ENCODE measurements at regions not wholly inside any gene's neighbourhood (a gene's known extent, or its start where the extent isn't known, plus 50 kb on each side); places are given as distances from the start of the nearest gene placed in this dataset.

DNA sequence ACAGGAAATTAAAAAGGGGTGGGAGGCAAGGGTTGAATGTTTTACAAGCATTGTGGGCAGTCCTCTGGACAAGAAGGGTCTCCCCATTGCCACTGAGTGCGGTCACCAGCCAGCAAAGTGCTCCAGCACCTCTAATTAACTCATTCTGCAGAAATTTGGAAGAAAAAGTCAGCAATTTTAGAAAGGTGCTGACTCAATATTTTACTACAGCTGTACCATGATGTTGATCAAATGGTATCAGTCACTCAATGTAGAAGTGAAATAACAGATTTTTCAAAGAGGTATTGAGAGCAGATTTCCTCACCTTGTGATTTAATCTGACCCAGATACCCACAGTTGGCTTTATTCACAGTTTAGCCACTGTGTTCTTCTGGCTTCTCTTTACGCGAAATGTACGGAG, 96.7 kb downstream of the PMP22 start:
- DNase-seq (ENCODE audit: extremely low spot score in 2 of 2), result no peak
- Histone ChIP-seq H3K4me3 (no peak overlapping the region), H3K9me3 (no peaks in the 10 kb centered on the region), H3K27me3 (no peaks in the 10 kb centered on the region), H3K4me1 (no peaks in the 10 kb centered on the region), H3K36me3 (no peaks in the 10 kb centered on the region), H3K27ac (no peak overlapping the region)
- intact Hi-C loops (cut with DNase I), result loop anchor here (2.0 kb wide), 1 partner anchor 48 kb away; no protein-coding TSS in a partner anchor
- TF ChIP-seq CTCF (IDR thresholded peaks at IDR 0.05) (no peak), POLR2AphosphoS5 (IDR thresholded peaks at IDR 0.05; ENCODE audit: insufficient read depth in 1 of 2, low read depth in 1 of 2) (no peak), POLR2A (IDR thresholded peaks at IDR 0.05) (no peak)

- TF ChIP-seq CTCF (IDR thresholded peaks at IDR 0.05), result no peak
- Histone ChIP-seq H3K36me3 (no peaks in the 10 kb centered on the region), H3K4me3 (no peak overlapping the region), H3K4me1 (no peaks in the 10 kb centered on the region), H3K9me3 (no peaks in the 10 kb centered on the region), H3K27me3 (no peaks in the 10 kb centered on the region), H3K27ac (no peak overlapping the region)
- intact Hi-C loops (cut with DNase I), result no loop called here
- no peak for DNase-seq (ENCODE audit: extremely low spot score in 2 of 2)
These were observed 103.7 kb downstream of the PMP22 start for GRCh38 chr17:15161395-15161794.

DNA sequence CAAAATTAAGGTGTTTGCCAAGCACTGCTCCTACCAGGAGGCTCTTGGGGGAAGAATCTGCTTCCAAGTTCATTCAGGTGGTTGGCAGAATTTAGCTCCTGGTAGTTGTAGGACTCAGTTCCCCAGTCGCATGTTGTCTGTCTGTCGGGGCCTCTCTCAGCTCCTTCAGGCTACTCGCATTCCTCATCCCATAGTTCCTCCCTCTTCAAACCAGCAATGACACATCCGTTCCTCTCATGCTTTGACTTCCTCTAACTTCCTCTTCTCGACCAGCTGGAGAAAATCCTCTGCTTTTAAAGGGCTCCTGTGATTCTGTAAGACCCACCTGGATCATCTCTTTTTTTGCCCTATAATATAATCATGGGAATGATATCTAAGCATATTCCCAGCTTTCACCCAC, 108.1 kb downstream of the PMP22 start:
- H3K4me3 ChIP-seq, result no peak overlapping the region
- TF ChIP-seq POLR2A (IDR thresholded peaks at IDR 0.05) (no peak), POLR2AphosphoS5 (IDR thresholded peaks at IDR 0.05; ENCODE audit: insufficient read depth in 1 of 2, low read depth in 1 of 2) (no peak), CTCF (IDR thresholded peaks at IDR 0.05) (no peak)
- intact Hi-C loops (cut with DNase I), result no loop called here
- H3K27me3 ChIP-seq, result no peaks in the 10 kb centered on the region
- H3K36me3 ChIP-seq, result no peaks in the 10 kb centered on the region
- DNase-seq (ENCODE audit: extremely low spot score in 2 of 2), result no peak
- no peak overlapping the region for H3K27ac ChIP-seq
- peaks cover 6% of the 10 kb centered on the region for H3K4me1 ChIP-seq
- no peaks in the 10 kb centered on the region for H3K9me3 ChIP-seq

- no peaks in the 10 kb centered on the region for H3K9me3 ChIP-seq
- peaks cover 6% of the 10 kb centered on the region for H3K4me1 ChIP-seq
- TF ChIP-seq CTCF (IDR thresholded peaks at IDR 0.05) (no peak), POLR2A (IDR thresholded peaks at IDR 0.05) (no peak), POLR2AphosphoS5 (IDR thresholded peaks at IDR 0.05; ENCODE audit: insufficient read depth in 1 of 2, low read depth in 1 of 2) (no peak)
- H3K4me3 ChIP-seq, result no peak overlapping the region
- no peak for DNase-seq (ENCODE audit: extremely low spot score in 2 of 2)
- no peaks in the 10 kb centered on the region for H3K27me3 ChIP-seq
- no peak overlapping the region for H3K27ac ChIP-seq
- no peaks in the 10 kb centered on the region for H3K36me3 ChIP-seq
- intact Hi-C loops (cut with DNase I), result no loop called here
These were observed 110.5 kb downstream of the PMP22 start for GRCh38 chr17:15154618-15155017.

DNA sequence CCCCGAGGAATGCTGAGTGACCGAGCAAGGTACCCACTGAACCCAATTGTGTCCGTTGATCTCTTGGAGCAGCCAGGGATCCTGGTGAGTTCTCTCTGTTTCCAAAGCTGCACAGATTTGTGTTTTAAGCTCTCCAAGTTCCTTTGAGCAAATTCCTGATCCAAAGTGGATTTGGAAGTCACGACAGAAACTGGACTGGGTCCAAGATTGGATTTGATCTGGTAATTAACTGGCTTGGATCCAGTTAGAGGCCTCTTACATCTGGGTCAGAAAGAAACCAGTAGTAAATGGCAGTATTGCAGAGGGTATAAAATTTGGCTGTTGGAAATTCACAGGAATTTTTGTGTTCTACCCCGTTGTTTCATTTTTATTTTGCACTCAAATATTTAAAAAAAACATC, 119.5 kb downstream of the PMP22 start:
- no peak for TF ChIP-seq POLR2A (IDR thresholded peaks at IDR 0.05)
- TF ChIP-seq CTCF (IDR thresholded peaks at IDR 0.05), result no peak
- TF ChIP-seq POLR2AphosphoS5 (IDR thresholded peaks at IDR 0.05; ENCODE audit: insufficient read depth in 1 of 2, low read depth in 1 of 2), result no peak
- no peak for DNase-seq (ENCODE audit: extremely low spot score in 2 of 2)
- Histone ChIP-seq H3K4me3 (no peak overlapping the region), H3K27me3 (no peaks in the 10 kb centered on the region), H3K27ac (no peak overlapping the region), H3K4me1 (no peaks in the 10 kb centered on the region), H3K36me3 (no peaks in the 10 kb centered on the region), H3K9me3 (no peaks in the 10 kb centered on the region)
- intact Hi-C loops (cut with DNase I), result no loop called here
